Neural cell (in vitro differentiated cells): ENCODE measurements at regions not wholly inside any gene's neighbourhood (a gene's known extent, or its start where the extent isn't known, plus 50 kb on each side); places are given as distances from the start of the nearest gene placed in this dataset.

Source experiments
- H2AFZ ChIP-seq: fragments of 200-600, 300-800 bp; sonication (generic), shearing (Covaris generic); 2 replicates; pipeline ENCODE4 v1.6.0; 2014; ENCODE audit warnings: low read depth, mild to moderate bottlenecking, antibody characterized with exemption, low read length, moderate library complexity
- H3F3A ChIP-seq: fragments of 200-600 bp; shearing (Covaris generic); 2 replicates; pipeline ENCODE4 v1.6.1; 2016; ENCODE audit warnings: mild to moderate bottlenecking, moderate library complexity, mixed read lengths, antibody characterized with exemption, low read length; ENCODE audit not compliant: insufficient read depth, poor library complexity, severe bottlenecking
- H3K27ac ChIP-seq: fragments of 200-600, 300-800 bp; sonication (generic), shearing (Covaris generic); 2 replicates; pipeline ENCODE4 v1.5.1; 2014; ENCODE audit warnings: mild to moderate bottlenecking, low read length, moderate library complexity
- H3K27me3 ChIP-seq: fragments of 300-800, 200-600 bp; sonication (generic), shearing (Covaris generic); 2 replicates; pipeline ENCODE4 v1.6.0; 2014; ENCODE audit warnings: mild to moderate bottlenecking, low read depth, low read length, moderate library complexity; ENCODE audit not compliant: insufficient read depth
- H3K36me3 ChIP-seq: fragments of 300-800, 200-600 bp; sonication (generic), shearing (Covaris generic); 2 replicates; pipeline ENCODE4 v1.5.1; 2014; ENCODE audit warnings: mild to moderate bottlenecking, antibody characterized with exemption, low read length, moderate library complexity; ENCODE audit not compliant: insufficient read depth
- H3K4me2 ChIP-seq: fragments of 300-800, 200-600 bp; sonication (generic), shearing (Covaris generic); 2 replicates; pipeline ENCODE4 v1.6.0; 2014; ENCODE audit warnings: mild to moderate bottlenecking, low read length
- H3K4me3 ChIP-seq: fragments of 300-800, 200-600 bp; sonication (generic), shearing (Covaris generic); 2 replicates; pipeline ENCODE4 v1.5.1; 2014; ENCODE audit warnings: mild to moderate bottlenecking, low read length, moderate library complexity
- H3K79me2 ChIP-seq: fragments of 200-600 bp; shearing (Covaris generic); replicated peaks from 2 replicates; pipeline ENCODE4 v1.6.0; 2014; ENCODE audit warnings: mild to moderate bottlenecking, low read length, moderate library complexity; ENCODE audit not compliant: insufficient read depth
- H3K9ac ChIP-seq: fragments of 300-800, 200-600 bp; sonication (generic), shearing (Covaris generic); 2 replicates; pipeline ENCODE4 v1.6.1; 2016; ENCODE audit warnings: mild to moderate bottlenecking, low read length, mixed read lengths
- H3K9me2 ChIP-seq: fragments of 200-600 bp; shearing (Covaris generic); 2 replicates; pipeline ENCODE4 v1.6.1; 2016; ENCODE audit warnings: mild to moderate bottlenecking, low read length, mixed read lengths; ENCODE audit not compliant: insufficient read depth
- H3K9me3 ChIP-seq: fragments of 200-600, 300-800 bp; sonication (generic), shearing (Covaris generic); 2 replicates; pipeline ENCODE4 v1.6.1; 2016; ENCODE audit warnings: mild to moderate bottlenecking, mixed run types, low read length, moderate library complexity, mixed read lengths
- H4K20me1 ChIP-seq: fragments of 200-600 bp; shearing (Covaris generic); 2 replicates; pipeline ENCODE4 v1.6.1; 2016; ENCODE audit warnings: mild to moderate bottlenecking, mixed run types; ENCODE audit not compliant: insufficient read depth
- CTCF ChIP-seq: fragments of 450-650 bp; IDR thresholded peaks from 2 replicates; pipeline ENCODE4 v1.5.1; 2014; ENCODE audit warnings: antibody characterized with exemption, mild to moderate bottlenecking, moderate library complexity; ENCODE audit not compliant: poor library complexity, severe bottlenecking
- EP300 ChIP-seq: fragments of 450-650 bp; conservative IDR thresholded peaks from 2 replicates; pipeline ENCODE4 v1.6.1; 2014; ENCODE audit warnings: antibody characterized with exemption, mild to moderate bottlenecking, moderate library complexity; ENCODE audit not compliant: poor library complexity, severe bottlenecking
- EZH2 ChIP-seq: fragments of 200-600, 300-800 bp; shearing (Covaris generic), sonication (generic); IDR thresholded peaks from 2 replicates; pipeline ENCODE4 v1.6.1; 2014; ENCODE audit warnings: antibody characterized with exemption, low read length, borderline replicate concordance, mild to moderate bottlenecking; ENCODE audit not compliant: insufficient read depth, poor library complexity, severe bottlenecking
- MXI1 ChIP-seq: fragments of 450-650 bp; conservative IDR thresholded peaks from 2 replicates; pipeline ENCODE4 v1.6.1; 2014; ENCODE audit warnings: antibody characterized with exemption, mild to moderate bottlenecking; ENCODE audit not compliant: poor library complexity, severe bottlenecking
- POLR2AphosphoS5 ChIP-seq: IDR thresholded peaks from 2 replicates; pipeline ENCODE4 v1.6.1; 2012
- RAD21 ChIP-seq: fragments of 450-650 bp; conservative IDR thresholded peaks from 2 replicates; pipeline ENCODE4 v1.6.1; 2014; ENCODE audit warnings: antibody characterized with exemption, mild to moderate bottlenecking, moderate library complexity
- REST ChIP-seq: IDR thresholded peaks from 2 replicates; pipeline ENCODE4 v1.6.1; 2012; ENCODE audit warnings: borderline replicate concordance
- SMC3 ChIP-seq: fragments of 450-650 bp; conservative IDR thresholded peaks from 2 replicates; pipeline ENCODE4 v1.6.1; 2014; ENCODE audit warnings: antibody characterized with exemption, mild to moderate bottlenecking, moderate library complexity; ENCODE audit not compliant: poor library complexity
- TAF1 ChIP-seq: IDR thresholded peaks from 2 replicates; pipeline ENCODE4 v1.6.1; 2012; ENCODE audit warnings: low read depth

- H2AFZ ChIP-seq: no peak overlapping the region
- H3K36me3 ChIP-seq: no peaks in the 10 kb centered on the region
- no peaks in the 10 kb centered on the region for H3K27me3 ChIP-seq
- H3K4me3 ChIP-seq: no peak overlapping the region
- H3K4me2 ChIP-seq: no peak overlapping the region
- H3K27ac ChIP-seq: no peak overlapping the region
- H3F3A ChIP-seq: no peaks in the 10 kb centered on the region
- no peaks in the 10 kb centered on the region for H3K79me2 ChIP-seq
- TF ChIP-seq REST: no peak
- no peak for TF ChIP-seq TAF1
- TF ChIP-seq RAD21: no peak
- TF ChIP-seq SMC3: no peak
- TF ChIP-seq MXI1: no peak
- no peak for TF ChIP-seq CTCF
- no peak for TF ChIP-seq POLR2AphosphoS5
- no peak overlapping the region for H3K9ac ChIP-seq
- H4K20me1 ChIP-seq: no peaks in the 10 kb centered on the region
- H3K9me2 ChIP-seq: no peaks in the 10 kb centered on the region
- H3K9me3 ChIP-seq: no peaks in the 10 kb centered on the region
Observed at GRCh38 chr5:3801967-3802366, 206.3 kb downstream of the IRX1 start.

- no peaks in the 10 kb centered on the region for H3K9me2 ChIP-seq
- no peaks in the 10 kb centered on the region for H4K20me1 ChIP-seq
- no peak for TF ChIP-seq REST
- TF ChIP-seq MXI1: no peak
- no peak for TF ChIP-seq CTCF
- no peak for TF ChIP-seq TAF1
- no peak for TF ChIP-seq SMC3
- no peak for TF ChIP-seq EP300
- no peak for TF ChIP-seq RAD21
- TF ChIP-seq POLR2AphosphoS5: no peak
- no peak for TF ChIP-seq EZH2
Observed at GRCh38 chr5:3809455-3809854, 213.8 kb downstream of the IRX1 start.

More at GRCh38 chr5:3809455-3809854, 213.8 kb downstream of the IRX1 start:
- Histone ChIP-seq H3K79me2 (no peaks in the 10 kb centered on the region), H3K27me3 (no peaks in the 10 kb centered on the region), H3K36me3 (no peaks in the 10 kb centered on the region), H3K9me3 (no peaks in the 10 kb centered on the region), H2AFZ (no peak overlapping the region), H3F3A (no peaks in the 10 kb centered on the region), H3K4me2 (no peak overlapping the region), H3K4me3 (no peak overlapping the region), H3K9ac (no peak overlapping the region), H3K27ac (no peak overlapping the region)
